Activated CD8-positive, alpha-beta memory T cell treated with anti-CD3 and anti-CD28 coated beads, Interleukin-2, amount 50 U/mL, for 4 hours (primary cell): ENCODE measurements at regions not wholly inside any gene's neighbourhood (a gene's known extent, or its start where the extent isn't known, plus 50 kb on each side); places are given as distances from the start of the nearest gene placed in this dataset.

Experiments used
- DNase-seq: peaks from one replicate; pipeline ENCODE4 v3.0.0-alpha.2; 2020

GRCh38 chr17:14940108-14940937 is 324.8 kb downstream of the PMP22 start:
- no peak for DNase-seq

GRCh38 chr17:14935845-14936485 is 329.2 kb downstream of the PMP22 start:
- DNase-seq: no peak

- DNase-seq: no peak
Measured at GRCh38 chr17:14935139-14935841, 329.8 kb downstream of the PMP22 start.

- no peak for DNase-seq
Measured at GRCh38 chr17:14933676-14934075, 331.4 kb downstream of the PMP22 start.

- peak; percentile 46 for DNase-seq
Measured at GRCh38 chr17:14926526-14927122, 338.5 kb downstream of the PMP22 start.

- DNase-seq: no peak
Measured at GRCh38 chr17:14926073-14926472, 339.1 kb downstream of the PMP22 start.

GRCh38 chr17:14925498-14925897 is 339.6 kb downstream of the PMP22 start:
- no peak for DNase-seq

- no peak for DNase-seq
Measured at GRCh38 chr17:14923981-14924380, 341.1 kb downstream of the PMP22 start.

- no peak for DNase-seq
Measured at GRCh38 chr17:14922411-14922810, 342.7 kb downstream of the PMP22 start.

- no peak for DNase-seq
Measured at GRCh38 chr17:14921936-14922335, 343.2 kb downstream of the PMP22 start.

- no peak for DNase-seq
Measured at GRCh38 chr17:14919631-14920213, 345.4 kb downstream of the PMP22 start.

- DNase-seq: no peak
Measured at GRCh38 chr17:14919094-14919493, 346.0 kb downstream of the PMP22 start.

GRCh38 chr17:14918540-14918939 is 346.6 kb downstream of the PMP22 start:
- DNase-seq: no peak

- no peak for DNase-seq
Measured at GRCh38 chr17:14910916-14911315, 354.2 kb downstream of the PMP22 start.

GRCh38 chr17:14904386-14904785 is 360.7 kb downstream of the PMP22 start:
- no peak for DNase-seq

GRCh38 chr17:14903854-14904253 is 361.3 kb downstream of the PMP22 start:
- no peak for DNase-seq

- DNase-seq: no peak
Measured at GRCh38 chr17:14902803-14903202, 362.3 kb downstream of the PMP22 start.

GRCh38 chr17:14902297-14902696 is 362.8 kb downstream of the PMP22 start:
- DNase-seq: no peak

GRCh38 chr17:14901376-14901775 is 363.8 kb downstream of the PMP22 start:
- no peak for DNase-seq

GRCh38 chr17:14886200-14886739 is 378.9 kb downstream of the PMP22 start:
- no peak for DNase-seq

- DNase-seq: no peak
Measured at GRCh38 chr17:14882131-14882530, 383.0 kb downstream of the PMP22 start.

- no peak for DNase-seq
Measured at GRCh38 chr17:14875557-14876412, 389.3 kb downstream of the PMP22 start.
